T-cell (primary cell): ENCODE measurements at regions not wholly inside any gene's neighbourhood (a gene's known extent, or its start where the extent isn't known, plus 50 kb on each side); places are given as distances from the start of the nearest gene placed in this dataset.
"Not testable (repeated sequence)": the region's sequence is repeated elsewhere in the genome, so short reads cannot be mapped to it uniquely, and the experiment has no call there.

Experiments
- ATAC-seq, 4 experiments: fragments of 200-7000 bp in 3 of 4; fragments of 150-1000 bp in 1 of 4; cut with Tn5 transposase; replicated peaks in 1 of 4; 1 replicate in 3 of 4; 2 replicates in 1 of 4; pipeline ENCODE4 v1.10.0; 2021; ENCODE audit warnings: moderate library complexity in 3 of 4, mild to moderate bottlenecking in 2 of 4, moderate number of reproducible peaks in 1 of 4
- CTCF ChIA-PET, 2 donors: fragments of 300-600 bp; sonication (Branson Sonifier 250); formaldehyde crosslinking; loops; one replicate each; lab custom pipeline; 2022; ENCODE audit warnings: antibody characterized with exemption in 2 of 2; lab: Charles Lee
- POLR2A ChIA-PET, 2 donors: fragments of 300-600 bp; sonication (Branson Sonifier 250); formaldehyde crosslinking; loops; one replicate each; lab custom pipeline; 2022; ENCODE audit warnings: antibody characterized with exemption in 2 of 2; lab: Charles Lee
- DNase-seq, 35 experiments: peaks; one replicate each; pipeline versions ENCODE4 v3.0.0 to v3.0.0-alpha.2; 2013 to 2023
- H3K27ac ChIP-seq: one replicate; pipeline ENCODE4 v1.5.1; 2013; ENCODE audit warnings: low read length
- H3K27me3 ChIP-seq, 2 experiments: replicated peaks in 1 of 2; 1 replicate in 1 of 2; 2 replicates in 1 of 2; pipeline versions ENCODE4 v1.6.1 to v1.7.0; 2013; ENCODE audit warnings: low read length in 1 of 2, mixed read lengths in 1 of 2; ENCODE audit not compliant: control insufficient read depth in 2 of 2, insufficient read depth in 2 of 2; ENCODE audit errors: extremely low read depth in 1 of 2
- H3K36me3 ChIP-seq, 2 donors: 1 replicate in 1 of 2; 2 replicates in 1 of 2; pipeline versions ENCODE4 v1.6.1 to v1.7.0; 2013; ENCODE audit warnings: low read length in 1 of 2; ENCODE audit not compliant: control insufficient read depth in 2 of 2, insufficient read depth in 1 of 2; ENCODE audit errors: extremely low read depth in 1 of 2
- H3K4me1 ChIP-seq, 2 experiments: 1 replicate in 1 of 2; 2 replicates in 1 of 2; pipeline versions ENCODE4 v1.6.1 to v1.7.0; 2013; ENCODE audit warnings: low read length in 2 of 2, mixed read lengths in 1 of 2; ENCODE audit not compliant: insufficient read depth in 2 of 2, control insufficient read depth in 1 of 2; ENCODE audit errors: extremely low read depth in 1 of 2
- H3K4me3 ChIP-seq, 2 donors: 1 replicate in 1 of 2; 2 replicates in 1 of 2; pipeline versions ENCODE4 v1.5.1 to v1.7.0; 2013; ENCODE audit warnings: mild to moderate bottlenecking in 2 of 2, low read length in 1 of 2, moderate library complexity in 1 of 2; ENCODE audit not compliant: control insufficient read depth in 1 of 2; ENCODE audit errors: extremely low read depth in 1 of 2
- H3K9me3 ChIP-seq: 2 replicates; pipeline ENCODE4 v1.7.0; 2013
- H3K27ac Mint-ChIP-seq, 2 donors: one replicate each; pipeline ENCODE4 v1.8.0; 2020 to 2021; ENCODE audit warnings: mild to moderate bottlenecking in 2 of 2, mixed read lengths in 2 of 2
- H3K27me3 Mint-ChIP-seq, 2 donors: one replicate each; pipeline ENCODE4 v1.8.0; 2021 to 2022; ENCODE audit warnings: mixed read lengths in 2 of 2
- H3K36me3 Mint-ChIP-seq: one replicate; pipeline ENCODE4 v1.8.0; 2021; ENCODE audit warnings: mixed read lengths
- H3K4me1 Mint-ChIP-seq, 3 donors: one replicate each; pipeline ENCODE4 v1.8.0; 2020 to 2022; ENCODE audit warnings: mixed read lengths in 3 of 3, mild to moderate bottlenecking in 1 of 3
- H3K4me3 Mint-ChIP-seq, 3 donors: one replicate each; pipeline ENCODE4 v1.8.0; 2020 to 2022; ENCODE audit warnings: mild to moderate bottlenecking in 3 of 3, mixed read lengths in 3 of 3, moderate library complexity in 3 of 3
- H3K9me3 Mint-ChIP-seq, 3 donors: one replicate each; pipeline ENCODE4 v1.8.0; 2020 to 2022; ENCODE audit warnings: mixed read lengths in 3 of 3
- WGBS: methylation state at CpG from one replicate; pipeline ENCODE4 v1.1.5; 2013; ENCODE audit warnings: missing lambda C conversion rate; ENCODE audit not compliant: insufficient coverage; 5-methylcytosine and 5-hydroxymethylcytosine counted together

DNA sequence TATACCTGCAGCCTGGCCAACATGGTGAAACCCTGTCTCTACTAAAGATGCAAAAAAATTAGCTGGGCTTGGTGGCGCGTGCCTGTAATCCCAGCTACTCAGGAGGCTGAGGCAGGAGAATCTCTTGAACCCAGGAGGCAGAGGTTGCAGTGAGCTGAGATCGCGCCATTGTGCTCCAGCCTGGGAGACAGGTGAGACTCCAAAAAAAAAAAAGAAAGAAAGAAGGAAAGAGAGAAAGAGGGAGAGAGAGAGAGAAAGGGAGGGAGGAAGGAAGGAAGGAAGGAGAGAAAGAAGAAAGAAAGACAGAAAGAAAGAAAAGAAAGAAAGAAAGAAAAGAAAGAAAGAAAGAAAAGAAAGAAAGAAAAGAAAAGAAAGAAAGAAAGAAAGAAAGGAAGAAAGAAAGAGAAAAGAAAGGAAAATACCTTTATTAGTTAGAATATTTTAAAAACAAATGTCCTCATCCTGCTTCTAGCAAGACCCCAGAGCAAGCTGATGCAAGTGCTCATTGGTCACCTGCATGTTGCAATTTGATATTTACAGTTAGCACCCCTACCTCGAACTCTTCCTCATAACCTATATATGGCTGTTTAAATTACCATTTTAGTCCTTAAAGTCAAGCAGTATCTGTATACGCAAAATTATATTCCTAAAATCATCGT is 57.0 kb upstream of the TNFAIP3 start:
- peaks cover 9 to 13% of the 10 kb centered on the region in 2 experiments for H3K4me1 ChIP-seq
- not testable (repeated sequence) for DNase-seq, H3K9me3 Mint-ChIP-seq, H3K27me3 Mint-ChIP-seq, H3K36me3 Mint-ChIP-seq, H3K27me3 ChIP-seq, H3K9me3 ChIP-seq, H3K36me3 ChIP-seq, H3K27ac ChIP-seq, H3K4me3 ChIP-seq, ATAC-seq
- ChIA-PET CTCF (interaction anchor here (0.6 to 3.6 kb wide), 7 partner anchors 10 to 165 kb away, joined by 3 to 20 read pairs (median 5); partner anchors contain the start of gene TNFAIP3 (in 1 of the 2)), POLR2A (interaction anchor here (0.7 to 3.5 kb wide), 5 partner anchors 10 to 57 kb away, joined by 4 to 65 read pairs (median 7); partner anchors contain the start of gene TNFAIP3 (in 1 of the 2))
- Mint-ChIP-seq H3K4me3 (peak overlapping the region in 1 of 3 donors; percentile 43), H3K27ac (peak overlapping the region in 1 of 2 donors; percentile 36), H3K4me1 (peaks cover 49 to 70% (median 51%) of the 10 kb centered on the region in 3 donors)
- 50% methylated on average over 2 of the region's 7 CpGs for WGBS

DNA sequence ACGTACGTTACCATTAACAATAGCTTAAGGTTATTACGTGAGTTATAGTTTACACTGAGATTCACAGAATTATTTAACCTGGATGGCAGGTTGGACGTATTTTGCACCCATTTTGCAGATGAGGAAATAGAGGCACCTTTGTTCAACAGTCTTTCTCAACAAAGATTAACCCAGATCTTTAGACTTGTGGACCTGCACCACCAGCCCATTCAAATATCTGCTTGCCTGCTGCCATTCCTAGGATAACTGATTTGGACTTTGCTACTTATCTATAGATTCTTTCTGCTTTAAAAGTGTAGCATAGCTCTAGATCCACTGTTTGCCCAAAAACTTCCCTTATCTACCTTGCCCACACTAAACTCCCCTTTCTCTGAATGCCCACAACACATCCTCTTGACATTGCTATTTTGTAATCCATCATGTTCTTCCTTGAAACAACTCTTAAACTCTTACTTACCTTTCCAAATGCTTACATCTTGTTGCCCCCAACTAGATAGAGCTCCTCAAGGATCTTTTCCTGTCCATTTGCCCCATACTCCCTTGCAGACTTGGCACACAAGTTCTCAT is 56.4 kb upstream of the TNFAIP3 start:
- H3K4me3 ChIP-seq = no peak overlapping the region
- no peaks in the 10 kb centered on the region for H3K36me3 Mint-ChIP-seq
- DNase-seq = no peak

DNA sequence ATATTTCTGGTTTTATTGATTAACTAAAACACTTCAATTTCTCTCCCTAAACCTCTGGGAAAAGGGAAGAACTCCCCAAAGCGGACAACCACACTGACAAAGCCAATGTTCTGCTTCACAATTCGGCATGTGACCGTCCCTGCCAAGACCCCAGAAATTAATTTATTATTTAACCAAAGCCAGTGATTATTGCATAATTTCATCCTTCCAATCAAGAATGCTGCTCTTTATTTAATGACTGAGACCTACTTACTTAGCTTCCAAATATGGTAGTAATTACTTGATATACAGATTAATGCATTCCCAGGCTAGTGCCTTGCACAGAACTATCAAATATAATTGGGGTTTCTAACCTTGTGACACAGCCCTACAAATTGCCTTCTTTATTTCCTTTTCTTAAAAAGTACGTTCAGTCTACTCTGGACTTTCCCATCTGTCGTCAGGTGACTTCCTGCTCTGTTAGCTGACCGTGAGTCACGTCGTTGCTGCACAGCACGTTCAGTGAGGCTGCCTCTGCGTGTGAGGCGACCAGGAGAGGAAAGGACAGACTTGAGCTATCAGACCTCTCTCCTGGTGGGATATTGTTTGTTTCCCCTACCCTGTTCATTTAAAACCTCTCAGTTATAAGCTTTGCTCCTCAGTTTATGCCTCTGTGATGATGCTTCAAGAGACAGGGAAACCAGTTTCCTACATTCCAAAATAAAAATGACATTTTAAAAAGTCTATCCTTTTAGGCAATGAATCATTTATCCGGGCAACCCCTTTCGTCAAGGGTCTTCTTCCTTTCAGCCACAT is 55.7 kb upstream of the TNFAIP3 start:
- H3K4me3 Mint-ChIP-seq = peak overlapping the region; percentile 21 to 62 (median 38)
- peak overlapping the region; percentile 81 to 95 for H3K27ac Mint-ChIP-seq
- H3K4me3 ChIP-seq = peak overlapping the region in 1 of 2 donors; percentile 23
- no peaks in the 10 kb centered on the region for H3K27me3 ChIP-seq
- CTCF ChIA-PET = interaction anchor here (0.6 to 3.6 kb wide), 8 partner anchors 12 to 103 kb away, joined by 3 to 20 read pairs (median 6); partner anchors contain the start of gene TNFAIP3 (in 1 of the 2)
- DNase-seq = peak; percentile 23 to 94 (median 71)
- H3K4me1 ChIP-seq = peaks cover 9 to 20% of the 10 kb centered on the region in 2 experiments
- peak overlapping the region; percentile 92 for H3K27ac ChIP-seq
- H3K36me3 Mint-ChIP-seq = no peaks in the 10 kb centered on the region
- H3K36me3 ChIP-seq = no peaks in the 10 kb centered on the region
- WGBS = 0% methylated on average over 1 of the region's 13 CpGs
- H3K9me3 Mint-ChIP-seq = peaks cover 0 to 6% (median 0%) of the 10 kb centered on the region in 3 donors
- POLR2A ChIA-PET = interaction anchor here (0.5 to 3.5 kb wide), 16 partner anchors 8 to 103 kb away, joined by 3 to 65 read pairs (median 4); partner anchors contain the start of gene TNFAIP3 (in 1 of the 2)
- H3K27me3 Mint-ChIP-seq = no peaks in the 10 kb centered on the region
- no peaks in the 10 kb centered on the region for H3K9me3 ChIP-seq
- ATAC-seq = peak; percentile 88 to 99 (median 98)
- peaks cover 47 to 69% (median 48%) of the 10 kb centered on the region in 3 donors for H3K4me1 Mint-ChIP-seq

More for the DNA sequence above, 56.4 kb upstream of the TNFAIP3 start:
- Mint-ChIP-seq H3K4me1 (peaks cover 43 to 67% (median 45%) of the 10 kb centered on the region in 3 donors), H3K27ac (peak overlapping the region; percentile 81 to 95), H3K4me3 (peak overlapping the region; percentile 21 to 62 (median 38)), H3K9me3 (peaks cover 0 to 6% (median 0%) of the 10 kb centered on the region in 3 donors), H3K27me3 (no peaks in the 10 kb centered on the region)
- H3K27ac ChIP-seq = peak overlapping the region; percentile 92
- H3K4me1 ChIP-seq = peaks cover 9 to 14% of the 10 kb centered on the region in 2 experiments
- no peak for ATAC-seq
- POLR2A ChIA-PET = interaction anchor here (0.5 to 3.5 kb wide), 10 partner anchors 9 to 103 kb away, joined by 3 to 65 read pairs (median 4); partner anchors contain the start of gene TNFAIP3 (in 1 of the 2)
- no peaks in the 10 kb centered on the region for H3K9me3 ChIP-seq
- H3K36me3 ChIP-seq = no peaks in the 10 kb centered on the region
- H3K27me3 ChIP-seq = no peaks in the 10 kb centered on the region
- WGBS = 100% methylated on average over 1 of the region's 4 CpGs
- CTCF ChIA-PET = interaction anchor here in 1 of 2 donors (0.6 to 3.6 kb wide), 8 partner anchors 11 to 165 kb away, joined by 3 to 20 read pairs (median 6); partner anchors contain the start of gene TNFAIP3

DNA sequence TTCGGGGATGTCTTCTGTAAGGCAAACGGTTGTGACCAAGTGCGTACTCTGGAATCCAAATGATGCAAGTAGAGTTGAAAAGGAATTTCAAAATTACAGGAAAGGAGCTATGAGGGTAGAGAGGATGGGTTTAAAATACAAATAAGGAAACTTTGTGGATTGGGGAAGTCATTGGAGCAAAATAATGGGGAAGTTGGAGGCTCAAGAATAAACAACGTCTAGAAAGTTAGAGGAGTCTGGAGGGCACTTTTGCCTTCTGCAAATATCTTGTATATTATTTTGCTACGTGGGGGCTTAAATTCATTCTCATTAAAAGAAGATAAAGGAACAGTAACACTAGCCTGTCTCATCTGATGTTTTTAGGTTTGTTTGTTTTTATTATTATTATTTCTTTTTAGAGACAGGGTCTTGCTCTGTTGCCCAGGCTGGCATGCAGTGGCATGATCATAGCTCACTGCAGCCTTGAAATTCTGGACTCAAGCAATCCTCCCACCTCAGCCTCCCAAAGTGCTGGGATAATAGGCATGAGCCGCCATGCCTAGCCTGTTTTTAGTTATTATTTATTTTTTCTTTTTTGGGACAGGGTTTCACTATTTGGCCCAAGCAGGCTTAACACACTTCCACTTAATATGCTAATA is 55.0 kb upstream of the TNFAIP3 start:
- Mint-ChIP-seq H3K4me3 (peak overlapping the region; percentile 21 to 62 (median 38)), H3K4me1 (peaks cover 52 to 74% (median 52%) of the 10 kb centered on the region in 3 donors), H3K9me3 (peaks cover 0 to 5% (median 0%) of the 10 kb centered on the region in 3 donors), H3K27me3 (no peaks in the 10 kb centered on the region), H3K36me3 (no peaks in the 10 kb centered on the region), H3K27ac (peak overlapping the region; percentile 81 to 95)
- ChIA-PET CTCF (interaction anchor here (0.6 to 3.6 kb wide), 7 partner anchors 12 to 104 kb away, joined by 3 to 20 read pairs (median 6); partner anchors contain the start of gene TNFAIP3 (in 1 of the 2)), POLR2A (interaction anchor here (0.8 to 3.5 kb wide), 10 partner anchors 8 to 104 kb away, joined by 3 to 65 read pairs (median 4); partner anchors contain the start of gene TNFAIP3 (in 1 of the 2))
- Histone ChIP-seq H3K9me3 (no peaks in the 10 kb centered on the region), H3K27me3 (no peaks in the 10 kb centered on the region), H3K27ac (peak overlapping the region; percentile 92), H3K36me3 (no peaks in the 10 kb centered on the region), H3K4me3 (no peak overlapping the region), H3K4me1 (peaks cover 9 to 24% of the 10 kb centered on the region in 2 experiments)
- DNase-seq (no peak), ATAC-seq (no peak)
- 74% methylated on average over 2 of the region's 6 CpGs for WGBS

DNA sequence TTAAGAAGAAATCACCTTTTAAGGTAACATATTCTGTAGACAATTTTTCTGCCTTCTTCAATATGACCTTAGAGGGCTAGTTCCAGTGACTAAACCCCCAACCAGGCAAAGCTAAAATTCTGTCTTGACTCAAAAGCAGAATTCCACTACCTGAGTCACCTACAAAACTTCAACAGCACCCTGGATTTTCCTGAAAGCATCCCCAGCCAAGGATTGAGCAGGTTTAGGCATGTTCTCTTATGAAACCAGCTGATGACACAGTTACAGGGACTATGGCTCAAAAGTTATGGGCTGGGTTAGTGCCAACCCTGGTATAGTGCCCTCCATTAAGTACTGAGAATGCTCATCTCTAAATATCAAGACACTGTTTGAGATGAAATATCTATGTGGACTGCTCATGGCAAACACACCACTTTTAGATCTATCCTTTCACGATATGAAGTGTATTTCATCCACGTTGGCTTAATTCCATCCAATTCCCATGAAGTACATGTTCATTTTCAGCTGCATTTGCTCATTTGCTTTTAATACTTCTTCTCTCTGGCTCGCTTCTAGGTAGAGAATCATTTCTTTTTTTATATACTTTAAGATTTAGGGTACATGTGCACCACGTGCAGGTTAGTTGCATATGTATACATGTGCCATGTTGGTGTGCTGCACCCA is 53.6 kb upstream of the TNFAIP3 start:
- Histone ChIP-seq H3K27me3 (no peaks in the 10 kb centered on the region), H3K9me3 (no peaks in the 10 kb centered on the region), H3K27ac (no peak overlapping the region), H3K4me3 (no peak overlapping the region), H3K36me3 (no peaks in the 10 kb centered on the region), H3K4me1 (peaks cover 9 to 28% of the 10 kb centered on the region in 2 experiments)
- no peak for DNase-seq
- WGBS = no CpG with 5 or more reads among the region's 4 CpGs
- Mint-ChIP-seq H3K27ac (peak overlapping the region in 1 of 2 donors; percentile 36), H3K9me3 (no peaks in the 10 kb centered on the region), H3K4me3 (no peak overlapping the region), H3K27me3 (no peaks in the 10 kb centered on the region), H3K36me3 (no peaks in the 10 kb centered on the region), H3K4me1 (peaks cover 54 to 70% (median 56%) of the 10 kb centered on the region in 3 donors)
- ATAC-seq = no peak
- ChIA-PET POLR2A (interaction anchor here (0.7 to 3.5 kb wide), 2 partner anchors 11 to 17 kb away, joined by 4 to 65 read pairs; no protein-coding TSS in a partner anchor), CTCF (interaction anchor here in 1 of 2 donors (1.4 to 3.6 kb wide), 3 partner anchors 11 to 14 kb away, joined by 3 to 20 read pairs (median 12); no protein-coding TSS in a partner anchor)
